Skeletal muscle cell (primary cell): ENCODE measurements at regions not wholly inside any gene's neighbourhood (a gene's known extent, or its start where the extent isn't known, plus 50 kb on each side); places are given as distances from the start of the nearest gene placed in this dataset.
A peak's percentile ranks its signal among the peaks of the same experiment; 100 is the strongest.

Experiments used
- DNase-seq: peaks from one replicate; pipeline ENCODE4 v3.0.0-alpha.2; 2010; ENCODE audit warnings: low read depth
- H3K4me3 ChIP-seq: 2 replicates; pipeline ENCODE4 v1.5.1; 2011; ENCODE audit warnings: low read depth, mild to moderate bottlenecking, control low read depth, low read length, moderate library complexity

- H3K4me3 ChIP-seq: no peak overlapping the region
- DNase-seq: no peak
These were observed 547.8 kb downstream of the CDH26 start for GRCh38 chr20:60506061-60506460.

- no peak overlapping the region for H3K4me3 ChIP-seq
- no peak for DNase-seq
These were observed 549.0 kb downstream of the CDH26 start for GRCh38 chr20:60507087-60507694.

- H3K4me3 ChIP-seq: no peak overlapping the region
These were observed 551.2 kb downstream of the CDH26 start for GRCh38 chr20:60509407-60509806.

DNA sequence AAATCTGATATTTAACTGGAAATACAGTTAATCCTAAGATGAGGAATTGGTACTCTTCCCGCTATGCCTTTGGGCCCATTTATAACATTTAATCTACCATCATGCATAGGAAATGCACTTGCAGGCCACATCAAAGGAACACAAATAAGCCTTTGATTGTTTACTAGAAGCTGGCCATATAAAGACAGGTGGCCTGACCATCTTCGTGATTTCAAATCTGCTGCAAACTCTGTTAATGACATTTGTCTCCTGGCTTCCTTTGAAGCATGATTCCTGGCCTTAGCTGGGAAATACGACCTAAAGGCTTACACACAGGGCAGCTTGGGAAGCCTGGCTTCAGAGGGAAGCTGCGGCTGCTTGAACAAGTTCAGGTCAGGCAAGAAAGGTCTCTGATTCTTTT is 552.1 kb downstream of the CDH26 start:
- no peak for DNase-seq
- H3K4me3 ChIP-seq: no peak overlapping the region

More at GRCh38 chr20:60509407-60509806, 551.2 kb downstream of the CDH26 start:
- DNase-seq: no peak

DNA sequence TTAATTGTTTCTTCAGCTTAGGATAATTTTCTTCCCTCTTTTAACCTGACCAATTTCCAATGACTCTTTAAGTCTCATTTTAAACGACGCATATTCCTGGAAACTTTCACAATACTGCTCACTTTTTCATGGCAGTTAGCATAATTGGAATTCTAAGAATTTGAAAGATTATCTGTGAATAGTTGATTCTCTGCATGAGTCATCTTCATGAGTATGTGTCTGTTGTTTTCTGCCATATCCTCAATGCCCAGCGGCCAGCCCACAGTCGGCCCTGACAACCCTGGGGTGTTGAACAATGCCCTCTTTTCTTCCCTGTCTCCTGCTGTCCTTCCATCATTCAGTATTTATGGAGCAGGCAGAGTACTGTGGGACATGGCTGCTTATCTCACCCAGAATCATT is 554.2 kb downstream of the CDH26 start:
- peak; percentile 22 for DNase-seq
- H3K4me3 ChIP-seq: no peak overlapping the region

DNA sequence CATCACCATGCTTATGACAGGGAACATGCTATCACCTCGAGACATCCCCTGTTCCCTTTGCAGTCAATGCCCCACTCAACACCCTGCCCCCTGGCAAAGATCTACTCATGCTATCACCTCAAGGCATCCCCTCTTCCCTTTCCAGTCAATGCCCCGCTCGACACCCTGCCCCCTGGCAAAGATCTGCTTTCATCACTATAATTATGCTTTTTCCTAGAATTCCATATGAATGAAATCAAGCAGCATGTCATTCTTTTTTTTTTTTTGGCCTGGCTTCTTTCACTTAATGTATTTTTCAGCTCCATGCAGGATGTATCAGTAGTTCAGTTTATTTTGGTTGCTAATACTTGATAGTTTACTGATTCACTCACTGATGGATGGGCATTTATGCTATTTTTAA is 554.9 kb downstream of the CDH26 start:
- H3K4me3 ChIP-seq: no peak overlapping the region
- DNase-seq: no peak

DNA sequence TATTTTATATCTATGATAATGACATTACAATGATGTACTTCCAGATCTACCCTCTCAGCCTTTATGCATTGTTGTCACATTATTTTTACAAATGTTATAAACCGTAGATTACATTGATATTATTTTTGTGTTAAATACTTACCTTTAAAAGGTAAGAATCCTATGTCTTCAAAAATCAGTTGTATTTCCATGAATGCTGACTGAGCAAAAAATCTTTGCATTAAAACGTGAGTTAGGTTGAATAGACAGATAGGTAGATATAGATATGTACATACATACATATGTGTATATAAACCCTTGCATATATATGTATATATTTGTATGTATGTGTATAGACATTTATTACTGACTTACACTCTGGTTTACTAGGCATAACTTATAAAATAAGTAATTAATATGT is 558.2 kb downstream of the CDH26 start:
- no peak for DNase-seq
- no peak overlapping the region for H3K4me3 ChIP-seq

- H3K4me3 ChIP-seq: no peak overlapping the region
- no peak for DNase-seq
These were observed 559.8 kb downstream of the CDH26 start for GRCh38 chr20:60518022-60518421.

DNA sequence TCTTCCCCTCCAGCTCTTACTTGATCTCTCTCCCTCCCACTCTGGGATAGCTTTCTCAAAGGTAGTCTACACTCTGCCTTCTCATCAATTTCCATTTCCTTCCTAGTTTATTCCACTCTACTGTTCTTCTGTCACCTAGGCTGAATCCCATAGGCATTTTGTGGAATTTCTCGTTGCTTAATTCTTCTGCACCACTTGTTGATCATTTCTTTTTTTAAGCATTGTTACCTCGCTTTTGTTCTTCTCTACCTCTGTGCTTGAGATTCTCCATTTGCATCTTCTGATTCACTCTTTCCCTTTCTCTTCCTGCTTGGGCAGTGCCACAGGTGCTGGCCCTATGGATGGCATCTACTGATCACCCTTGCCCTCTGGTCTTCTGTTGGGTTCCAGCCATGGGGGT is 567.2 kb downstream of the CDH26 start:
- DNase-seq: no peak
- no peak overlapping the region for H3K4me3 ChIP-seq

DNA sequence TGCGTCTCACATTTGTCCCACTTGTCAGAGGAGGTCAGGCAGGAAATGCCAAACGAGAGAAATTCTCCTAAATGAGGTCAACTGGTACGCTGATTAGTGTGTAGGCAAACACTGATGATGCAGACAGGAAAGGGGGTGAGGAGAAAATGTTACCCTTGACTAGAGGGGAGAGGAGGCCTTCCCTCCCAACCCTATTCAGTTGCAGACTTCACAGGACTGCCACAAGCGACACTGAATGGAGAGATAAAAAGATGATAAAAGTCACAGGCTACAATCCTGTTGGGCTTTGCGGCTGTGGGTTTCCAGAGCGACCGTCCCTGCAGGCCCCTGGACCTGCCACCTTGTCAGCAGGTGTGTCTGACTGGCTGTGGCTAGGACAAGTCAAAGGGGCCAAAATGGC is 569.4 kb downstream of the CDH26 start:
- no peak for DNase-seq
- H3K4me3 ChIP-seq: no peak overlapping the region

DNA sequence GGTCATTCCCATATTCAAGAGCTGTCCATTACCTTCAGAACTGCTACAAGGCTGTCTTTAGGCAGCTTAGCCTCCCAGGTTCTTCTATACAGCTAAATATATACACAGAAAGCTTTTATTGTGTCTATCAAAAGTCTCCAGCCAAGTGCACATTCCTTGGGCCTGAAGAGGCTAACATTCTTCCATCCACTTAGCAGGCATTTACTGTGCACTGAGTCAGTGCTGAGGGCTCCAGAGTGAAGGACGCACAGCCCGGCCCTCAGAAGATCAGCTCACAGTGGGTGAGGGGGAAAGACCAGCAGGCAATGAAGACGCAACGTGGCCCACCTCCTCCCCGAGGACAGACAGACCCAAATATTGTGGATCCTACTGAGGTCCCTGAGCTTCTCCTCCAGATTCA is 569.9 kb downstream of the CDH26 start:
- no peak overlapping the region for H3K4me3 ChIP-seq
- DNase-seq: no peak

GRCh38 chr20:60529149-60529548 is 570.9 kb downstream of the CDH26 start:
- DNase-seq: no peak
- no peak overlapping the region for H3K4me3 ChIP-seq

DNA sequence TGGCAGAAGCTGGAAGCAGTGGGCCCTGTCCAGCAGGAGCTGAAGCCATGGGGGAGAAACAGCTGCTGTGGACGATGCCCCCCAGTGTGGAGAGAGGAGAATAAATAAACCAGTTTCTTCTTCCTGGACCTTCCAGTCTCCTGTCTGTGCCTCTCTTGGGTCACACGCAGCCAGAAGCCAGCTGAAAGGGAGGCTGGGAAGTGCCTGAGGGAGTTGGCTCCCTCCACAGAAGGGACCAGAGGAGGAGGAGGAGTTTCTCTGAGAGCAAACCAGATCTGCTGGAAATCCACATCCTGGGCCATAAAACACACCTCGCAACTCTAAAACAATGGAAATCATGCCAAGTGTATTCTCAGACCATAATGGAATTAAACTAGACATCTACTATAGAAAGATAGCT is 577.0 kb downstream of the CDH26 start:
- no peak overlapping the region for H3K4me3 ChIP-seq
- DNase-seq: no peak

- H3K4me3 ChIP-seq: no peak overlapping the region
- DNase-seq: no peak
These were observed 582.4 kb downstream of the CDH26 start for GRCh38 chr20:60540591-60540990.

DNA sequence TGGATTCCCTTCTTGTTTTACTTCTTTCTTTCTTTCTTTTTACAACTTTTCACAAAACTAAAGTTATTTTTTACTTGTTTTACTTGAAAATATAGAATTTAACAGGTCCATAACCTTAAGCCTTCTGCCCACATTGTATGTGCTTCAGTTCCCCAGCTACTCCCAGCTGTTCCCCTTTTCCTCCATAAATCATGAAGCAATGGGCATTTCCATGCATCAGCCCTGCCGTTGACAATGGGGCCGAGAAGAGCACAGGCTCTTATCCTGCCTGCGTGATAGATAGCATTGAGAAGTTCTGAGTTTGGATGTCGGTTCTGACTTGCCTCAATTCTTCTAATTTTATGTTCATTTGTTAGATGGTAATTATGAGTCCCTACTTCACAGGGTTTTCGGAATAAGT is 583.8 kb downstream of the CDH26 start:
- no peak for DNase-seq
- H3K4me3 ChIP-seq: no peak overlapping the region

DNA sequence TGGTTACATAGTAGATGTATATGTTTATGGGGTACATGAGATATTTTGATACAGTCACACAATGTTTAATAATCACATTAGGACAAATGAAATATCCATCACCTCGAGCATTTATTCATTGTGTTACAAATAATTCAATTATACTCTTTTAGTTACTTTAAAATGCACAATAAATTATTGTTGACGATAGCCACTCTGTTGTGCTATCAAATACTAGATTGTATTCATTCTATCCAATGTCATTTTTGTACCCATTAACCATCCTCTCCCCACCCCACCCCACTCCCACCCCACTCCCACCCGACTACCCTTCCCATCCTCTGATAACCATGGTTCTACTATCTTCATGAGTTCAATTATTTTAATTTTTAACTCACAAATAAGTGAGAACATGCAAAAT is 585.4 kb downstream of the CDH26 start:
- no peak overlapping the region for H3K4me3 ChIP-seq
- no peak for DNase-seq

GRCh38 chr20:60553095-60553494 is 594.9 kb downstream of the CDH26 start:
- DNase-seq: no peak

GRCh38 chr20:60558486-60558885 is 600.3 kb downstream of the CDH26 start:
- no peak overlapping the region for H3K4me3 ChIP-seq
- peak; percentile 4 for DNase-seq

More at GRCh38 chr20:60553095-60553494, 594.9 kb downstream of the CDH26 start:
- H3K4me3 ChIP-seq: no peak overlapping the region

GRCh38 chr20:60559462-60559861 is 601.2 kb downstream of the CDH26 start:
- H3K4me3 ChIP-seq: no peak overlapping the region
- peak; percentile 3 for DNase-seq

DNA sequence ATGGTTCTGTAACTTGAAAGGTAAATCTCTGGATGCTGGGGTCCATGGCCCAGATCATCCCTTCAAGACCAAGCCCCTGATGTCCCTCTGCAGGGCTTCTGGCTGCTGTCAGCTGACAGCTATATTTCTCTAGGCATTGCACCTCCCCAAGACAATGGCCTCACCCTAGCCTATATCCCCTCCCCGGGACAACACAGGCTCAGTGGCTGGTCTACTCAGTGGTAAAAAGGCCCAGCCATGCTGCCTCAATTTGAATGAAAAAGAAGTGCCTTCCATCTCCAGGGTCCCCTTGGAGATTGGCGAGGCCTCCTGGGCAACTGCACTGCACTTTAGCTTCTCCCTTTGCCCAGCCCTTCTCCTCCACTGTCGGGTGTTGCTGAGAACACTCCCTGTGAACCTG is 602.8 kb downstream of the CDH26 start:
- DNase-seq: no peak

DNA sequence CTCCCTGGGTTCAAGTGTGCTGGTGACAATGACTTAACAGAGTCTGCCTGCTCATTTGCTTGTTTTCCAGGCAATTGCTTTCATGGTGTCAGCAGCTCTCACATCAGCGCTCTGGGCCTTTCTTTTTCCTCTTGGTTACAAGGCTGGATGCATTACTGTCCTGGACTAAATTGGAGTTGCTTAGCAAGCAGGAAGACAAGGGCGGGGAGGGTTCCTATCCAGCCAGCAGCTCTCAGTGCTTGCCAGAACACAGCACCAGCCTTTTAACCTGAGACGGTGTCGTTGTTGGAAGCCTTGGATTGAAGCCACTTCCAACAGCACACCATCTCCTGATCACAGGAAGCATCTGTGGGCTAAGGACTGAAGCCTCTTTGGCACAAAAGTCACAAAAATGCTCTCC is 606.9 kb downstream of the CDH26 start:
- DNase-seq: no peak
- no peak overlapping the region for H3K4me3 ChIP-seq

More for the DNA sequence above, 602.8 kb downstream of the CDH26 start:
- H3K4me3 ChIP-seq: no peak overlapping the region

- DNase-seq: no peak
These were observed 607.3 kb downstream of the CDH26 start for GRCh38 chr20:60565551-60565950.

More at GRCh38 chr20:60565551-60565950, 607.3 kb downstream of the CDH26 start:
- no peak overlapping the region for H3K4me3 ChIP-seq
